ENCODE measurements at regions not wholly inside any gene's neighbourhood (a gene's known extent, or its start where the extent isn't known, plus 50 kb on each side); places are given as distances from the start of the nearest gene placed in this dataset.

DNA sequence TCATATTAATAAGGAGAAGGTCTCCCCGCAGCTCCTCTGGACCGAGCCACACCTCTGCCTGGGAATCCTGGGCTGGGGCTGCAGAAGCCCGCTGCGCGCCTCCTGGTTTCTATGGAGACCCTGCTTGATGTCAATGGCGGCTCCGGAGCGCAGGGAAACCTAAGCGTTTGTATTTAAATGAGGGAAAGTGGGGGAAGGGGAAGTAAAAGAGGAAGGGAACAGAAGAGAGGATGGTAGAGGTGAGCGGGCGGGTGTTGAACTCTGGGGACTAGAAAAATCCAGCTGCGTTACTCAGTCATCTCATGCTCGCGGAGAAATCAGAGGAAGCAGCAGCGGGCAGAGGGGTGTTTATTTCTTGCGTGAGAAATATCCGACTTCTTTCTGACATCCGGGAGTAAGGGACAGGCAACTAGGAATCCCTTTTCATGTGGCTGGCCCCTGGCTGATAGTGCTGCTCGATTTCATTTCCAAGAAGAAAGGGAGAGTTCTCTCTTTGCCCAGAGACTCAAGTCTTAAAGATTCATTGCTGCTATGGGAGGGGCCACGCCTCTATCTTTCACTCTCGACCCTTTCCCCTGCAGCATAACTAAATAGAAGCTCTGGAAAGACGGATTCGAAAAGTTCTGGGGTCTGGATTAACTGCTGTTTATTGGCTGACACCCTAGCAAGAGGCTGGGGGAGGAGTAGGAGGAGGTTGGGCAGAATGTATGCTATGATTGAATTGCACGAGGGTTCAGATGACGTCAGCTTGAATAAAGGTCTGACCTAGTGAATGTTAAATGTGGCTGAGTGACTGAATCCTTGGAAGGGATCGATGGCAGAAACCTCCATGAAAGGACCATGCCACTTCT lies 110.5 kb upstream of the GAP43 start:
- H3K27ac ChIP-seq: peak overlapping the region in 3 of 4 donors; percentile 26 to 52 (median 33)
- no peaks in the 10 kb centered on the region for H3K36me3 ChIP-seq

DNA sequence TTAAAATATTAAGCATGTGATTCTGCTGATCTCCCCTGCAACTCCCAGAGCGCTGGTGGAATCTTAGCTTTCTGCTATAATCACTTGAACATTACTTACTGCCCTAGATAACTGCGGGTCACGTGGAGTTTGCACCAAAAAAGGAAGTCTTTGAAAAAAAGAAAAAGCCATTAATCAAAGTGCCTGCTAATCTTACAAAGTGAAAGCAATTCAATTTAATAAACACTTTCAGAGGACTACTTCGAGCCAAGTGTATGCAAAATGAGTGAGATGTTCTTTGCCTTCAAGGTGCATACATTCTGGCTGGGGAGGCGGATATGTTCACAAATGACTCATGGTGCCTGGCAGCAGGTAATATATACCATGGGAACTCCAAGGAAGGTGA lies 109.9 kb upstream of the GAP43 start:
- no peak for ATAC-seq
- Histone ChIP-seq H3K36me3 (no peaks in the 10 kb centered on the region), H3K27ac (peak overlapping the region in 2 of 4 donors; percentile 33 to 52), H3K27me3 (no peaks in the 10 kb centered on the region), H3K9me3 (no peaks in the 10 kb centered on the region), H3K4me3 (peak overlapping the region; percentile 51 to 66), H3K4me1 (peaks cover 0 to 22% (median 0%) of the 10 kb centered on the region in 3 donors)
- 16 to 18% methylated on average over 5 of the region's 5 CpGs for WGBS, 2 donors (ENCODE audit: low coverage in 1 of 2)
- TF ChIP-seq POLR2A (IDR thresholded peaks at IDR 0.05) (no peak), EP300 (IDR thresholded peaks at IDR 0.05) (no peak), POLR2AphosphoS5 (IDR thresholded peaks at IDR 0.05) (no peak)
- TF ChIP-seq, protein P1, sequence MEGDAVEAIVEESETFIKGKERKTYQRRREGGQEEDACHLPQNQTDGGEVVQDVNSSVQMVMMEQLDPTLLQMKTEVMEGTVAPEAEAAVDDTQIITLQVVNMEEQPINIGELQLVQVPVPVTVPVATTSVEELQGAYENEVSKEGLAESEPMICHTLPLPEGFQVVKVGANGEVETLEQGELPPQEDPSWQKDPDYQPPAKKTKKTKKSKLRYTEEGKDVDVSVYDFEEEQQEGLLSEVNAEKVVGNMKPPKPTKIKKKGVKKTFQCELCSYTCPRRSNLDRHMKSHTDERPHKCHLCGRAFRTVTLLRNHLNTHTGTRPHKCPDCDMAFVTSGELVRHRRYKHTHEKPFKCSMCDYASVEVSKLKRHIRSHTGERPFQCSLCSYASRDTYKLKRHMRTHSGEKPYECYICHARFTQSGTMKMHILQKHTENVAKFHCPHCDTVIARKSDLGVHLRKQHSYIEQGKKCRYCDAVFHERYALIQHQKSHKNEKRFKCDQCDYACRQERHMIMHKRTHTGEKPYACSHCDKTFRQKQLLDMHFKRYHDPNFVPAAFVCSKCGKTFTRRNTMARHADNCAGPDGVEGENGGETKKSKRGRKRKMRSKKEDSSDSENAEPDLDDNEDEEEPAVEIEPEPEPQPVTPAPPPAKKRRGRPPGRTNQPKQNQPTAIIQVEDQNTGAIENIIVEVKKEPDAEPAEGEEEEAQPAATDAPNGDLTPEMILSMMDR (IDR thresholded peaks at IDR 0.05): no peak

More for the DNA sequence above, 110.5 kb upstream of the GAP43 start:
- H3K9me3 ChIP-seq: no peaks in the 10 kb centered on the region
- ATAC-seq: peak; percentile 48
- no peaks in the 10 kb centered on the region for H3K27me3 ChIP-seq
- TF ChIP-seq EP300 (IDR thresholded peaks at IDR 0.05) (no peak), POLR2A (IDR thresholded peaks at IDR 0.05) (no peak), POLR2AphosphoS5 (IDR thresholded peaks at IDR 0.05) (no peak)
- TF ChIP-seq, protein P1 (IDR thresholded peaks at IDR 0.05): no peak
- peak overlapping the region; percentile 51 to 66 for H3K4me3 ChIP-seq
- WGBS, 2 donors (ENCODE audit: low coverage in 1 of 2): 0 to 1% methylated on average over 3 to 16 of the region's 26 CpGs
- peaks cover 0 to 22% (median 0%) of the 10 kb centered on the region in 3 donors for H3K4me1 ChIP-seq

DNA sequence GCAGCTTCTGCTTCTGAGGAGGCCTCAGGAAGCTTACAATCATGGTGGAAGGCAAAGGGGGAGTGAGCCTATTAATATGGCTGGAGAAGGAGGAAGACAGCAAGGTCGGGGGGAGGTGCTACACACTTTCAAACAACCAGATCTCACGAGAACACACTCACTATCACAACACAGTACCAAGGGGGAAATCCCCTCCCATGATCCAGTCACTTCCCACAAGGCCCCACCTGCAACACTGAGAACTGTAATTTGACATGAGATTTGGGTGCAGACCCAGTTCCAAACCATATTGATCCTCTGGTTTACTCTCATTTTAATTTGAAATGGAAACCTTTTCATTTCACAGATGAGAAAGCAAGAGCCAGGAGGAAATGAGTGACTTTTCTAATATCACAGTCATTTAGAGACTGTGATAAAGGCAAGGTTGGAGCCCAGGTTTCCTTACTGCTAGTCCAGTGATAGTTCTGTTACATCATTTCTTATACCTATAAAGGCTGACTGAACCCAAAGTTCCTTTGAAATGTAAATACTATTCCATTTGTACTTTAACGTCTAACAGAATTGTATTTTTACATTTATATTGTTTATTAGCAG lies 105.8 kb upstream of the GAP43 start:
- 59 to 71% methylated on average over 1 to 3 of the region's 3 CpGs for WGBS, 2 donors (ENCODE audit: low coverage in 1 of 2)
- no peak for ATAC-seq
- no peaks in the 10 kb centered on the region for H3K36me3 ChIP-seq
- no peak overlapping the region for H3K4me3 ChIP-seq
- H3K9me3 ChIP-seq: no peaks in the 10 kb centered on the region
- H3K4me1 ChIP-seq: peaks cover 0 to 15% (median 0%) of the 10 kb centered on the region in 3 donors
- H3K27ac ChIP-seq: no peak overlapping the region
- TF ChIP-seq, protein P1 (IDR thresholded peaks at IDR 0.05): no peak
- TF ChIP-seq POLR2A (IDR thresholded peaks at IDR 0.05) (no peak), POLR2AphosphoS5 (IDR thresholded peaks at IDR 0.05) (no peak), EP300 (IDR thresholded peaks at IDR 0.05) (no peak)
- H3K27me3 ChIP-seq: no peaks in the 10 kb centered on the region

DNA sequence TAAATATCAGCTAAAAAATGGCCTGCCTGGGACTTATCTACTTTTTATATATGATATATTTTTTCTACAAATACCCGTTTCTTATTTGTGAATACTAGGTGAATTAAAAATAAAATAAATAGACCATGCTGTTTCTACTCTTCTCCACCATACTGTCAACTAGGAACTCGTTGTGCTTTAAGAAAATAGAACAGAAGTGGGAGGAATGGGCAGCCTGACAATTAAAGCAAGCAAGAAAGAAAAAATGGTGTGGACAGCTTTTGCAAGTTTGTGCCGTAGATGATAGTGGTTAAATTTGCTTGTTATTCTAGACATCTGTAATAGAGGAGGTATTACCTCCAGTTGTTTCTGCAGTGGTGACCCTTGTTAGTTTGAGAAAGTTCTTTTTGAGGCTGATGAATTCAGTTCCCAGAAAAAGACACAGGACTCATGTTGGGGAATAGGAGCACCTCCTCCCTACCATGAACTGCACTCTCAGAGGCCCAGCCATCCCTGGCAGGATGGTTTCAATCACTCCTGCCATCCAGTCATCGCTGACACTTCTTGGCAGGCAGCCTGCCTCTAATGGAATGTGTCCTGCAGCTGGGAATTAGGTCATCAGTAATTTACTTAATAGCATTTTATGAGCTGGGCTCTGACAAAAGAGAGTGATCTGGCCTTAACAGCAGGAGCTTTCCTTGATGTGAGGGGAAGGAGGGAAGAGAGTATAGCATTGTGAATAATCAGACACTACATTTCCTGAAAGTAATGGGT lies 105.0 kb upstream of the GAP43 start:
- H3K9me3 ChIP-seq: no peaks in the 10 kb centered on the region
- TF ChIP-seq, protein P1 (IDR thresholded peaks at IDR 0.05): no peak
- TF ChIP-seq POLR2AphosphoS5 (IDR thresholded peaks at IDR 0.05) (peak; percentile 58), EP300 (IDR thresholded peaks at IDR 0.05) (no peak), POLR2A (IDR thresholded peaks at IDR 0.05) (no peak)
- H3K36me3 ChIP-seq: no peaks in the 10 kb centered on the region
- H3K27ac ChIP-seq: no peak overlapping the region
- H3K4me1 ChIP-seq: peaks cover 0 to 8% (median 0%) of the 10 kb centered on the region in 3 donors
- ATAC-seq: peak; percentile 61
- WGBS, 2 donors (ENCODE audit: low coverage in 1 of 2): 52% methylated on average over 3 of the region's 4 CpGs
- H3K27me3 ChIP-seq: no peaks in the 10 kb centered on the region
- H3K4me3 ChIP-seq: no peak overlapping the region
